OCI-LY7 (cell line): ENCODE measurements at regions not wholly inside any gene's neighbourhood (a gene's known extent, or its start where the extent isn't known, plus 50 kb on each side); places are given as distances from the start of the nearest gene placed in this dataset.

Source experiments
- BruUV-seq: library from RNA; stranded (reverse); fragments of 400-500 nt; replicated peaks from 2 replicates; lab custom pipeline; 2021; lab: Mats Ljungman, UMichigan
- CTCF ChIA-PET: fragments of 300-600 bp; sonication (Branson Sonifier 250); formaldehyde crosslinking; loops from one replicate; lab custom pipeline; 2022; ENCODE audit warnings: antibody characterized with exemption; ENCODE audit not compliant: unreplicated experiment; lab: Charles Lee
- POLR2A ChIA-PET: fragments of 300-600 bp; sonication (Branson Sonifier 250); formaldehyde crosslinking; loops from one replicate; lab custom pipeline; 2022; ENCODE audit warnings: antibody characterized with exemption; lab: Charles Lee
- DNase-seq: peaks from one replicate; pipeline ENCODE4 v3.0.0-alpha.2; 2015; ENCODE audit warnings: low spot score
- H2AFZ ChIP-seq: fragments of 200-600 bp; sonication (generic), shearing (Covaris generic); 2 replicates; pipeline ENCODE4 v1.6.1; 2014; ENCODE audit warnings: mild to moderate bottlenecking, antibody characterized with exemption, low read length, moderate library complexity
- H3K27ac ChIP-seq: fragments of 200-600 bp; sonication (generic); 2 replicates; pipeline ENCODE4 v1.5.1; 2014; ENCODE audit warnings: mixed run types, low read depth, mild to moderate bottlenecking, moderate library complexity, low read length, inconsistent platforms; ENCODE audit not compliant: poor library complexity, severe bottlenecking
- H3K36me3 ChIP-seq: fragments of 200-600 bp; sonication (generic); 2 replicates; pipeline ENCODE4 v1.6.1; 2014; ENCODE audit warnings: mild to moderate bottlenecking, antibody characterized with exemption, low read length, moderate library complexity, mixed read lengths; ENCODE audit not compliant: insufficient read depth
- H3K4me1 ChIP-seq: fragments of 200-600 bp; sonication (generic); 2 replicates; pipeline ENCODE4 v1.5.1; 2014; ENCODE audit warnings: mild to moderate bottlenecking, low read length; ENCODE audit not compliant: insufficient read depth, poor library complexity, severe bottlenecking
- H3K4me2 ChIP-seq: fragments of 200-600 bp; sonication (generic); 2 replicates; pipeline ENCODE4 v1.6.1; 2014; ENCODE audit warnings: mild to moderate bottlenecking, low read length
- H3K4me3 ChIP-seq: fragments of 200-600 bp; sonication (generic); 2 replicates; pipeline ENCODE4 v1.5.1; 2014; ENCODE audit warnings: mild to moderate bottlenecking, low read depth, low read length; ENCODE audit not compliant: poor library complexity, severe bottlenecking
- H3K79me2 ChIP-seq: fragments of 200-600 bp; sonication (generic); 2 replicates; pipeline ENCODE4 v1.6.1; 2016; ENCODE audit warnings: low read depth, mild to moderate bottlenecking, low read length, moderate library complexity, mixed read lengths; ENCODE audit not compliant: insufficient read depth
- H3K9me2 ChIP-seq: fragments of 200-600 bp; sonication (generic); 2 replicates; pipeline ENCODE4 v1.6.1; 2016; ENCODE audit warnings: mild to moderate bottlenecking, low read length, mixed read lengths; ENCODE audit not compliant: insufficient read depth
- H3K9me3 ChIP-seq: fragments of 200-600 bp; sonication (generic); 2 replicates; pipeline ENCODE4 v1.6.1; 2014; ENCODE audit warnings: mild to moderate bottlenecking, mixed run types, low read length, mixed read lengths
- H4K20me1 ChIP-seq: fragments of 200-600 bp; sonication (generic); 2 replicates; pipeline ENCODE4 v1.6.1; 2014; ENCODE audit warnings: mild to moderate bottlenecking, antibody characterized with exemption, low read length, moderate library complexity, mixed read lengths; ENCODE audit not compliant: insufficient read depth
- CTCF ChIP-seq: fragments of 200-600 bp; sonication (generic); conservative IDR thresholded peaks from 2 replicates; pipeline ENCODE4 v1.5.1; 2014; ENCODE audit warnings: mild to moderate bottlenecking, antibody characterized with exemption, low read length, moderate library complexity, mixed read lengths
- EZH2phosphoT487 ChIP-seq: fragments of 200-600 bp; sonication (generic); IDR thresholded peaks from 2 replicates; pipeline ENCODE4 v1.6.1; 2018; ENCODE audit warnings: low read depth, borderline replicate concordance, mild to moderate bottlenecking, mixed run types, antibody characterized with exemption, low read length, moderate library complexity, mixed read lengths
- intact Hi-C: fragments of 100-400 bp; cut with micrococcal nuclease; formaldehyde crosslinking; loops from one replicate; pipeline ENCODE4 v1.10.0; 2022; ENCODE audit not compliant: unreplicated experiment

- no peaks in the 10 kb centered on the region for H3K9me2 ChIP-seq
- no TSS peak for BruUV-seq
- TF ChIP-seq CTCF (no peak), EZH2phosphoT487 (no peak)
- H3K4me2 ChIP-seq = no peak overlapping the region
- intact Hi-C loops = no loop called here
- no peak overlapping the region for H3K4me3 ChIP-seq
- no peaks in the 10 kb centered on the region for H3K4me1 ChIP-seq
- H2AFZ ChIP-seq = no peak overlapping the region
- CTCF ChIA-PET = no interaction called here
- no peaks in the 10 kb centered on the region for H4K20me1 ChIP-seq
- no peaks in the 10 kb centered on the region for H3K36me3 ChIP-seq
- H3K9me3 ChIP-seq = no peaks in the 10 kb centered on the region
- H3K27ac ChIP-seq = no peak overlapping the region
- H3K79me2 ChIP-seq = no peaks in the 10 kb centered on the region
- POLR2A ChIA-PET = no interaction called here
- DNase-seq = no peak
Measured at GRCh38 chr2:226002438-226002837, 602.9 kb downstream of the NYAP2 start.

DNA sequence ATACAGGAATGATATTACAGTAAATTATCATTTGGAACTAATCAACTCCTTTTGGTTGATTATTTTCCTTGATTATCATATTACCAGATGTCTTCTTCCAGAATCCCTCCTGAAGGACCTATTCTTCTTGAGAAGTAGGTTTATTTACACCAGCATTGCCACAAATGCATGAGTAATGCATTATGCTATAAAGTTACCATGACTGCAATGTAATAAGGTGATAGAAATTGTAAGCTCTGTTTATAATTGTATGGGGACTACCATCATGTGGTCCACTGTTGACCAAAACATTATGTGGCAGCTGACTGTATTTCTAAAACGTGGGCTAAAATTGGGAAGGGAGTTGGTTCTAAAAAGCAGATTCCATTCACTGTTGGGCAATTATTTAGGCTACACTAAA is 602.2 kb downstream of the NYAP2 start:
- H3K9me3 ChIP-seq = no peaks in the 10 kb centered on the region
- BruUV-seq = no TSS peak
- intact Hi-C loops = no loop called here
- CTCF ChIA-PET = no interaction called here
- H3K27ac ChIP-seq = no peak overlapping the region
- H3K79me2 ChIP-seq = no peaks in the 10 kb centered on the region
- no peak overlapping the region for H2AFZ ChIP-seq
- TF ChIP-seq EZH2phosphoT487 = no peak
- TF ChIP-seq CTCF = no peak
- no peak overlapping the region for H3K4me3 ChIP-seq
- no peaks in the 10 kb centered on the region for H4K20me1 ChIP-seq
- no peak overlapping the region for H3K4me2 ChIP-seq
- H3K9me2 ChIP-seq = no peaks in the 10 kb centered on the region
- POLR2A ChIA-PET = interaction anchor here (0.6 kb wide), 1 partner anchor 47 kb away, joined by 4 read pairs; no protein-coding TSS in a partner anchor
- no peaks in the 10 kb centered on the region for H3K4me1 ChIP-seq
- no peaks in the 10 kb centered on the region for H3K36me3 ChIP-seq
- DNase-seq = no peak

DNA sequence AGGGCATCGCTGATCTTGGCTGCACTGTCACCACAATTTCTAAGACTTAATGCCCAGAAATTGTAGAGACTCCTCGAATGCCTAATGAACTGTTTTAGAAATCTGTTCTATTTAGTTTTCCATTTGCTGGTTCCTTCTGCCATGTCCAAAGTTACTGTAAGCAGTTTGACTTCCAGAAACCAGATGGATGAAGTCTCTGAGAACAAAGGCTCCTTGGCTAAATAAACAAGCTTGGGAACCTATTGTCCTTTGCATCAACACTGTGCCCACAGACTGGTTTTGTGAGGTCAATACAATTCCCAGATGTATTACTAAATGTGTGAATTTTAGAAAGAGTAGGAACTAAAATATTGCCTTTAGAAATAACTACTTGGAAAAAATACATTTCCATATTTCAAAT is 600.2 kb downstream of the NYAP2 start:
- ChIA-PET POLR2A (no interaction called here), CTCF (no interaction called here)
- BruUV-seq = no TSS peak
- H3K27ac ChIP-seq = no peak overlapping the region
- H3K9me3 ChIP-seq = no peaks in the 10 kb centered on the region
- no peak for TF ChIP-seq CTCF
- no peak for TF ChIP-seq EZH2phosphoT487
- DNase-seq = no peak
- no peaks in the 10 kb centered on the region for H3K4me1 ChIP-seq
- H4K20me1 ChIP-seq = no peaks in the 10 kb centered on the region
- no peaks in the 10 kb centered on the region for H3K9me2 ChIP-seq
- H3K79me2 ChIP-seq = no peaks in the 10 kb centered on the region
- no peaks in the 10 kb centered on the region for H3K36me3 ChIP-seq
- H3K4me2 ChIP-seq = no peak overlapping the region
- no peak overlapping the region for H3K4me3 ChIP-seq
- no peak overlapping the region for H2AFZ ChIP-seq
- intact Hi-C loops = no loop called here
